ENCODE measurements at regions not wholly inside any gene's neighbourhood (a gene's known extent, or its start where the extent isn't known, plus 50 kb on each side); places are given as distances from the start of the nearest gene placed in this dataset.
"Not testable (repeated sequence)": the region's sequence is repeated elsewhere in the genome, so short reads cannot be mapped to it uniquely, and the experiment has no call there.

- TF ChIP-seq, protein P1, sequence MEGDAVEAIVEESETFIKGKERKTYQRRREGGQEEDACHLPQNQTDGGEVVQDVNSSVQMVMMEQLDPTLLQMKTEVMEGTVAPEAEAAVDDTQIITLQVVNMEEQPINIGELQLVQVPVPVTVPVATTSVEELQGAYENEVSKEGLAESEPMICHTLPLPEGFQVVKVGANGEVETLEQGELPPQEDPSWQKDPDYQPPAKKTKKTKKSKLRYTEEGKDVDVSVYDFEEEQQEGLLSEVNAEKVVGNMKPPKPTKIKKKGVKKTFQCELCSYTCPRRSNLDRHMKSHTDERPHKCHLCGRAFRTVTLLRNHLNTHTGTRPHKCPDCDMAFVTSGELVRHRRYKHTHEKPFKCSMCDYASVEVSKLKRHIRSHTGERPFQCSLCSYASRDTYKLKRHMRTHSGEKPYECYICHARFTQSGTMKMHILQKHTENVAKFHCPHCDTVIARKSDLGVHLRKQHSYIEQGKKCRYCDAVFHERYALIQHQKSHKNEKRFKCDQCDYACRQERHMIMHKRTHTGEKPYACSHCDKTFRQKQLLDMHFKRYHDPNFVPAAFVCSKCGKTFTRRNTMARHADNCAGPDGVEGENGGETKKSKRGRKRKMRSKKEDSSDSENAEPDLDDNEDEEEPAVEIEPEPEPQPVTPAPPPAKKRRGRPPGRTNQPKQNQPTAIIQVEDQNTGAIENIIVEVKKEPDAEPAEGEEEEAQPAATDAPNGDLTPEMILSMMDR (IDR thresholded peaks at IDR 0.05; ENCODE audit: low read depth, low read length) = no peak
- H3K4me3 ChIP-seq (ENCODE audit: low read depth, low read length) = no peak overlapping the region
Measured at GRCh38 chr5:27465140-27465539, 426.8 kb upstream of the CDH9 start.

GRCh38 chr5:27463446-27464149 is 425.2 kb upstream of the CDH9 start:
- TF ChIP-seq, protein P1 (IDR thresholded peaks at IDR 0.05; ENCODE audit: low read depth, low read length) = no peak
- no peak overlapping the region for H3K4me3 ChIP-seq (ENCODE audit: low read depth, low read length)

DNA sequence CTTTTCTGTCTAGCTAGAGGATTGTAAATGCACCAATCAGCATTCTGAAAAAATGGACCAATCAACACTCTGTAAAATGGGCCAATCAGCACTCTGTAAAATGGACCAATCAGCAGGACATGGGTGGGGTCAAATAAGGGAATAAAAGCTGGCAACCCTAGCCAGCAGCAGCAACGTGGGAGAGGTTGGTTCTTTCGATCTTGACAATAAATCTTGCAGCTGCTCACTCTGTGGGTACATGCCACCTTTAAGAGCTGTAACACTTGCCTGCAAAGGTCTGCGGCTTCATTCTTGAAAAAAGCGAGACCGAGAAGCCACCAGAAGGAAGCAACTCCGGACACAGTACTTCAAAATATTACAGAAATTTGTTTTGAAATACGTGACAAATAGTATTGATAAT is 424.6 kb upstream of the CDH9 start:
- TF ChIP-seq, protein P1 (IDR thresholded peaks at IDR 0.05; ENCODE audit: low read depth, low read length) = no peak
- no peak overlapping the region for H3K4me3 ChIP-seq (ENCODE audit: low read depth, low read length)

- TF ChIP-seq, protein P1 (IDR thresholded peaks at IDR 0.05; ENCODE audit: low read depth, low read length) = no peak
- H3K4me3 ChIP-seq (ENCODE audit: low read depth, low read length) = no peak overlapping the region
Measured at GRCh38 chr5:27458287-27458686, 419.9 kb upstream of the CDH9 start.

DNA sequence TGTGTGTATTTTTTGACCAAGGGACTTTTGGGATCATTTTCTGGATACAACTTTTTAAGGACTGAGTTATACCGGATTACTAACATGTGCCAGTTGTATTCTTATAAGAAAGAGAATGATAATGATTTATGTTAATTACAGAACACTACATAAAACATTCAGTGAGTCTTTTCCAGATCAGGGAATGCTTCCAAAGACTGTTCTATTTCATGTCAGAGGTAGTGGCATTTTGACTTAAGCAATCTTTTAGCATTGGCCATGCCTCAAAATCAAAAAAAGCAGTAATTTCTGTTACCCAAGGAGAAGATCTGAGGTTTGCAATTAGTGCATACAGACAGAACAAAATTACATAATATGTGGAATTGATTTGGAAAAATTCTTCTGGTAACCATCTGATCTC is 413.0 kb upstream of the CDH9 start:
- H3K4me3 ChIP-seq (ENCODE audit: low read depth, low read length) = no peak overlapping the region
- TF ChIP-seq, protein P1 (IDR thresholded peaks at IDR 0.05; ENCODE audit: low read depth, low read length) = no peak

GRCh38 chr5:27450607-27451006 is 412.2 kb upstream of the CDH9 start:
- TF ChIP-seq, protein P1 (IDR thresholded peaks at IDR 0.05; ENCODE audit: low read depth, low read length) = no peak
- no peak overlapping the region for H3K4me3 ChIP-seq (ENCODE audit: low read depth, low read length)

GRCh38 chr5:27439383-27439782 is 401.0 kb upstream of the CDH9 start:
- not testable (repeated sequence) for H3K4me3 ChIP-seq (ENCODE audit: low read depth, low read length)

Data from WI38 (cell line).